Choroid plexus epithelial cell (primary cell): ENCODE measurements at regions not wholly inside any gene's neighbourhood (a gene's known extent, or its start where the extent isn't known, plus 50 kb on each side); places are given as distances from the start of the nearest gene placed in this dataset.

Experiments
- DNase-seq: peaks from one replicate; pipeline ENCODE4 v3.0.0-alpha.2; 2010; ENCODE audit warnings: low read depth
- H3K4me3 ChIP-seq: 2 replicates; pipeline ENCODE4 v1.5.1; 2011; ENCODE audit warnings: low read depth, mild to moderate bottlenecking, control low read depth, low read length, moderate library complexity
- TF ChIP-seq, protein P1 (sequence below): conservative IDR thresholded peaks from 2 replicates; pipeline ENCODE4 v1.5.1; 2011; ENCODE audit warnings: low read depth, mild to moderate bottlenecking, control low read depth, inconsistent platforms, low read length, moderate library complexity

DNA sequence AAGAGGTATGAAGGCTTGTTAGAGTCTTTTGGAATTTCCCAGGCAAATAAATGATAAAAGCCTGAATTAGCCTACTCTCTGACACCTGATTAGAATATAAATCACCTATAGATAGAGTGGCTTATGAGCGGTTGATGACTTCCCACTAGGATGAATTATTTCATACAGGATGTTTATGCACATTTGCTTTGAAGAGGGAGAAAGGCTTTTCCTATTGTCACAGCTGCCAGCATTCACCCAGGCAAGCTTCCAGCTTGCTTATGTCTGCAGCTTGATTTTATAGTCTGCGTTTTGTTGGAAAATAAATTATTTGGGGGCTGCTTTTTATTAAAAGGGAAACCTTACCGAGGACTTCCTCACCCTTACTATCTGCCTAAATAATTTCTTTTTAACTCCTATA, 51.3 kb upstream of the EIF2S2 start:
- DNase-seq, result no peak
- no peak overlapping the region for H3K4me3 ChIP-seq
- TF ChIP-seq, protein P1, sequence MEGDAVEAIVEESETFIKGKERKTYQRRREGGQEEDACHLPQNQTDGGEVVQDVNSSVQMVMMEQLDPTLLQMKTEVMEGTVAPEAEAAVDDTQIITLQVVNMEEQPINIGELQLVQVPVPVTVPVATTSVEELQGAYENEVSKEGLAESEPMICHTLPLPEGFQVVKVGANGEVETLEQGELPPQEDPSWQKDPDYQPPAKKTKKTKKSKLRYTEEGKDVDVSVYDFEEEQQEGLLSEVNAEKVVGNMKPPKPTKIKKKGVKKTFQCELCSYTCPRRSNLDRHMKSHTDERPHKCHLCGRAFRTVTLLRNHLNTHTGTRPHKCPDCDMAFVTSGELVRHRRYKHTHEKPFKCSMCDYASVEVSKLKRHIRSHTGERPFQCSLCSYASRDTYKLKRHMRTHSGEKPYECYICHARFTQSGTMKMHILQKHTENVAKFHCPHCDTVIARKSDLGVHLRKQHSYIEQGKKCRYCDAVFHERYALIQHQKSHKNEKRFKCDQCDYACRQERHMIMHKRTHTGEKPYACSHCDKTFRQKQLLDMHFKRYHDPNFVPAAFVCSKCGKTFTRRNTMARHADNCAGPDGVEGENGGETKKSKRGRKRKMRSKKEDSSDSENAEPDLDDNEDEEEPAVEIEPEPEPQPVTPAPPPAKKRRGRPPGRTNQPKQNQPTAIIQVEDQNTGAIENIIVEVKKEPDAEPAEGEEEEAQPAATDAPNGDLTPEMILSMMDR, result no peak

DNA sequence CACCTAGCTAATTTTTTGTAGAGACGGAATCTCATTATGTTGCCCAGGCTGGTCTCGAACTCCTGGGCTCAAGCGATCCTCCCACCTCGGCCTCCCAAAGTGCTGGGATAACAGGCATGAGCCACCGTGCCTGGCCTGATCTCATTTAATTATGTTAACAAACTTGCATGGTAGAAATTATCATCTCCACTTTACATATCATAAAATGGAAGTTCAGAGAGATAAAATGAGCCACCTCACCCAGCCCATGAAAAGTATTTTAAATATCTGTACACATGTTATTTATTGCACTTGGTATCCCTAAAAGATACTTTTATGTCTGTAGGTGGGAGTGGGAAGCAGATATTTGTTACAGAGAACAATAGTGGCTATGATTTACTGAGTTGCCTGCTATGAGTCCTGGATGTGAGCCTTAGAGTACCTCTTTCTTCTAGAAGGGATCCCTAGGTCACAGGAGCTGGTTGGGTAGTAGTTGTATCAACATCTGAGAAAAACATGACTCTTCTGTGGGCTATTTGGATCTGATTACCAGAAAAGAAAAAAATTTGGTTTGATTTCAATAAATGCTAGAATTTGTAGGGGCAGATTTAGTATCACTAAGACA, 52.4 kb upstream of the EIF2S2 start:
- no peak overlapping the region for H3K4me3 ChIP-seq
- no peak for DNase-seq
- TF ChIP-seq, protein P1, result no peak

DNA sequence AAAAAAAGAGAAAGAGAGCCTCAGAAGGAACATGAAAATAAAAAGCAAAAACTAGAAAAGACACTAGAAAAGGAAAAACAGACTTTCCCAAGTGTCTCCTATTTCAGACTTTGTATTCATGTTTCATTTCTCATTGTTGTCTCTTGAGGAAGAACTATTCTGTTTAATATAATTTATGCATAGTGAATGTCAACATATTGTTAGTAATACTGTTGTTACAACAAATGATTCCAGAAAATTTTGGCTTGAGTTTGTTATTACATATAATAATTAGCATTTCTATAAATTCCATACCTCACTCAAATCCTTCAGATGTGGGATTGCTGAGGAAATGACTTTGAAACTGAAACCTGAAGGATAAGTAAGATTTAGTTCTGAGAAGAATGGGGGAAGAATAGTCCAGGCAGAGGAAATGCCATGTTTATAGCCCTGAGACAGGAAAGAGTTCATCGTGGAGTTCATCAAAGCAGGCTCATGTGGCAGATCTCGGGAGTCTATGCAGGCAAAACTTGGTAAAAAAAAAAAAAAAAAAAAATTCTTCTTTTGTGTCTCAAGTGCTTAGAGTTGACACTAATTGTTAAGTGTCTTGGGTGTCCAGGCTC, 53.1 kb upstream of the EIF2S2 start:
- peak; percentile 29 for DNase-seq
- no peak overlapping the region for H3K4me3 ChIP-seq
- TF ChIP-seq, protein P1, result no peak

DNA sequence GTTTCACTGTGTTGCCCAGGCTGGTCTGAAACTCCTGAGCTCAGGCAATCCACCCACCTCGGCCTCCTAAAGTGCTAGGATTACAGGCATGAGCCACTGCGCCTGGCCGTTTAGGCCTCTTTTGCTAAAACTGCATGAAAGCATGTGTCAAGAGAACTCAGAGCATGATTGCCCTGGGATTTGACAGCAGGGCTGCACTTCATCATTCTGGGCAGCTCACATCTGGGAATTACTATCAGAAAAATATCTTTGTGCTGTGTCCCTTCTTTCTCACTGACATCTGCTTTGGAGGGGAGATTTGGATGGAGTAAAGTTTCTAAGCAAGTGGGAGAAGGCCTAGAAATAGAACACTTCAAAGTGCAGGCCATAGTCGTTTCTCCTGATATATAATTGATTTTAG, 59.6 kb upstream of the EIF2S2 start:
- no peak for DNase-seq
- H3K4me3 ChIP-seq, result no peak overlapping the region
- TF ChIP-seq, protein P1, result no peak

DNA sequence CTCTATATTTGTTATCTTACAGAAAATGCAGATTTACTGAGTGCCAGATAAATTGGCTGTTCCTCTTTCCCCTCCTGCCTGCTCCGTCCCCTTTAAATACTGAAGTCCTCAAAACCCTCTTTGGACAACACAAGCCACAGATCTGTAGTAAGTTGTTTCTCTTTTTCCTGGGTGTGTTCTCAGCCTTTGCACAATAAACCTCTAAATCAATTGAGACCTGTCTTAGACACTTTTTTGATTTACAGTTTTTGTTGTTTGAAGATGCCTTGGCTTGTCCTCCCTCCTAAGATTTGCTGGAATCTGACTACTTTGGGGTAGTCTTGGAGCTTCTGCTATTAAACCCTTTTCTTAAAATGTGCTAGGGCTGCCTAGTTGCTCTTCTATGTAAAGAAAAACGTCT, 60.9 kb upstream of the EIF2S2 start:
- no peak overlapping the region for H3K4me3 ChIP-seq
- DNase-seq, result no peak
- TF ChIP-seq, protein P1, result no peak

DNA sequence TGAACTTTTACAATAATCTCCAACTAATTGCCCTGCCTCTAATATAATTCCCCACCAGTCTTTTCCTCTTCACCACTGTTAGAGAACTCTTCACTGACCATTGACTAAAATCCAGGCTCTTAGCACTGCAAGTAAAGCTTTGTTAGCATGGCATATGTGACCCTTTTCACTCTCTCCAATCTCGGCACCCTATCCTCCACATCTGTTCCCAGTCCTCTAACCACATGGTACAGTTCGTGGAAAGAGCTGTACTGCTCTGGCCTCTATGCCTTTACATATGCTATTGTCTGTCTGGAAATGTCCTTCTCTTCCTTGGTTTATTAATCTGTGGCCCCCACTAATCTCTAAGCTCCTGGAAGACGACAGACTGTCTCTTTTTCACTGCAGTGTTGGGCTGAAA, 63.0 kb upstream of the EIF2S2 start:
- no peak for DNase-seq
- TF ChIP-seq, protein P1, result no peak
- no peak overlapping the region for H3K4me3 ChIP-seq

DNA sequence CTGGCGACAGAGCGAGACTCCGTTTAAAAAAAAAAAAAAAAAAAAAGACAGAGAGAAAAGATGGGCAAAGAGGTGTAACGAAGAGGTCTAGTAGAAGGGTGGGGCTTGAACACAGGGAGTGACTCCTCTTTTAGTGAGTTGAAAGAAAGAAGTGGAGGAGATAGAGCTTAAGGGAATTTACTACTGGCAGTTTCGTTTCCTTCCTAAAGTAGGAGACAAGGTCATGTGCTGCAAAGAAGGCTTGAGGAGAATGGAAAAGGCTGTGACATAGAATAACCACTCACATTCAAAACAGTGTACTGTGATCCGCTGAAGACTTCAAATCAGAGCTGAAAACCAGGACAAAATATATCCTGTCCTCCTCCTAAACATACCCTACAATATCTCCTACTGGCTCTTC, 63.8 kb upstream of the EIF2S2 start:
- TF ChIP-seq, protein P1, result no peak

More for the DNA sequence above, 63.8 kb upstream of the EIF2S2 start:
- DNase-seq, result no peak
- H3K4me3 ChIP-seq, result no peak overlapping the region
